HG02623 (cell line): ENCODE measurements at regions not wholly inside any gene's neighbourhood (a gene's known extent, or its start where the extent isn't known, plus 50 kb on each side); places are given as distances from the start of the nearest gene placed in this dataset.
"Not testable (repeated sequence)": the region's sequence is repeated elsewhere in the genome, so short reads cannot be mapped to it uniquely, and the experiment has no call there.

ENCODE experiments used
- ATAC-seq: cut with Tn5 transposase; IDR thresholded peaks from one replicate; pipeline ENCODE4 v1.9.1; 2021; ENCODE audit warnings: moderate library complexity; ENCODE audit not compliant: unreplicated experiment

DNA sequence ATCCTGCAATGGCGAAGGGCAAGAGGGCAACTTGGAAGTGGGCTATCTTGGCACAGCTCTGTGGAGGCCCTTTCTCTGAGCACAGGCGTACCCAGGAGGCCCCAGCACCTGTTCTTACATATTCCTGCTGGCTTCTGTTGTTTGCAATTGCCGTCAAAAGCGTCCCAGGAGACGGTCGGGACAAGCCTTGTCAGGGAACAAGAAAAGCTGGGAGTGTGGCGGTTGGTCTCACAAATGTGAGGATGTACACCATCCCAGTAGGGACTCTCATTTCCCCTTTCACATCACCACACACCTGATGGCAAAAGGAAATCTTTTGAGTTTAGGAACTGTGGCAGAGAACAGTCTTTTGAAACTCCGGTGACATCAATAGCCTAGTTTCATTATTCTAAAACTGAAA lies 94.7 kb upstream of the EFEMP1 start:
- no peak for ATAC-seq

DNA sequence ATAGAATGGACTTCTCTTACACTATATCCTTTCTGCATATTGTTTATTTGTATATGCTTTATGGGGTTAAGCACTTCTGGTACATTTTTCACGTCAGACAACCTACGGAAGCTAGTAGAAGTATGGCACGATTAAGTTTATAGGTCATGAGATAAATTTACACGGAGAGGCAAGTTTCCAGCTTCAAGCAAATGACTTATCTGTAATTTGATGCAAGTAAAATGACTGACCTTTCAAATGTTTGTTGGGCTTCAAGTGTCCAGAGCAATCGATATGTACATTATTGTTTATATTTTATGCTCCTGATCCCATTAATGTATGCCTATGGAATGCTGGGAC lies 97.5 kb upstream of the EFEMP1 start:
- ATAC-seq, result no peak

DNA sequence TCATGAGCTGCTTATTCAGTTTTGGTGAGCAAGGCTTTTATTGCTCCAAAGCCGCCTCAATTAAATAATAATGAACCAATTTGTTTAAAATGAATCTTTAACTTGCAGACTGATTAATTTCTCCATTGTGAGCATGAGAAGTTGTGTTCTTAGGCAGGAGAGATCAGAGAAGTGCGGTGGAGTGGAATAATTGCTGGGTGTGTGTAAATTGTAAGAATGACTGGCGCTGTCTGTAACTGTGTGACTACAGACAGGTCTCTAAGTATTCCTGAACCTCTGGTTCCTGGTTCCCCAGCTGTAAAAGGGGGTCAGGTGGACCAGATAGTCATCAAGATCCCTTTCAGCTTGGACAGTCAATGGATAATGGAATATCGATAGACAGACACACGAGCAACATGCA lies 98.0 kb upstream of the EFEMP1 start:
- ATAC-seq, result no peak

DNA sequence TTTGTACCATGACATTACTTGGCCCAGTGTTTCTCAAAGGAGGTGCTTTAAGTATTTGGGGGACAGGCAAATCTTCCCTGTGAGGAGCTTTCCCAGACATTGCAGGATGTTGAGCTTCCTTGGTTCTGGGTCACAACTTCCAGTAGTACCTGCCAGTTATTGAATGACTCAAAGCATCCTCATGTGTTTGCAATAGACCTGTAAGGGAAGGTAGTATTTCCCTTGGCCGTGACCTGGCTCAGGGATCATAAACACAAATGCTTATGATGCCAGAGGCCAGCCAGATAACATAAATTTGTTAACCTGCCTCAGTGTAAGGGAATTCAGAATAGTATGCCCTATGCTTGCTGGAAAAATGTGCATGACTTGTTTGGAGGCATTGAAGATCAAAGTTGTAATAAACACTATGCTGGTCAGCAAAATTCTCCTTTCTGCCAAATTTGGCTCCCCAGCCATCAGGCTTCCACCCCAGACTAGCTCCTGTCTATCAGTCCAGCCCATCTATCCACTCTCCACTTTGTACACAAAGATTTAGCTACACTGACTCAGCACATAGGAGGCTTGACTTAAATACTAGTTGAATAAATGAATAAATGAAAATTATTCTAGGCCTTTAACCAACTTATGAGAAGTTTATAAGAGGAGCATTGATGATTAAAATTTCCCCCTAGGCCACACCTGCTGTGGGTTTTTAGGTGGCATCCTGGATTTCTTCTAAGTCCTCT lies 102.0 kb upstream of the EFEMP1 start:
- ATAC-seq, result no peak

DNA sequence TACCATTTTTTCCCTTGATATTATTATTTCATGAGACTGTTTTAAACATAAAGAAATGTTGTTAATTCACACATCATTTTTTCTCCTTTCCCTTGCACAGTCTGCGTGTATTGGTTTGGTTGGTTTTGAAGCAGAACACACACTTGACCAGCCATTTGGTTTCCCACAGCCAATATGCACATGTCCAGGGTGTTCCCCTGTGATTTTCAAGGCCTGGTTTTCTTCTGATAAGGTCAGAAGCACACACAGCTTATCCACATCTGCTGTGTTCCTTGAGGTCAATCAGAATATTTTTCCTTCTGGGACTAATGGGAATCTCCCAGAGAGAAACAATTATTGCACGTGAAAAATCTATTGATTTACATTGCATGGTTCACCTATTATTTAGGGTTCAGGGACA lies 103.2 kb upstream of the EFEMP1 start:
- no peak for ATAC-seq

DNA sequence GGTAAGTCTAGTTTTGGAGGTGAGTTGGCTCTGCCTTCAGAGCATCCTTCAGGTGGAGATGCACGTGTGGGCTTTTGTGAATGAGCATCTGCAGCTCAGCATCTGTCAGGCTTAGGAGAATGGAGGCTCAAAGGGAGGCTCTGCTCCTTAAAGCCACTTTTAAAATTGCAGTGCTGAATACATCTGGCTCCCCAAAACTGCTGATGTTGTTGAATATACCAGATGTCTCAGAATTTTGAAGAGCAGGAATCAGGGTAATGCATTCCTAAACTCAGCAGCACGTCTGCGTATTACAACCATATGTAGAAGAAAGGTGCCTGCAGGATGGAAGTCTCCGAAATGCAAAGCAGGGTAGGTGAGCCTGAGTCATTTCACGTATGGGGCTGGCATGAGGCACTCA lies 106.5 kb upstream of the EFEMP1 start:
- ATAC-seq, result no peak

DNA sequence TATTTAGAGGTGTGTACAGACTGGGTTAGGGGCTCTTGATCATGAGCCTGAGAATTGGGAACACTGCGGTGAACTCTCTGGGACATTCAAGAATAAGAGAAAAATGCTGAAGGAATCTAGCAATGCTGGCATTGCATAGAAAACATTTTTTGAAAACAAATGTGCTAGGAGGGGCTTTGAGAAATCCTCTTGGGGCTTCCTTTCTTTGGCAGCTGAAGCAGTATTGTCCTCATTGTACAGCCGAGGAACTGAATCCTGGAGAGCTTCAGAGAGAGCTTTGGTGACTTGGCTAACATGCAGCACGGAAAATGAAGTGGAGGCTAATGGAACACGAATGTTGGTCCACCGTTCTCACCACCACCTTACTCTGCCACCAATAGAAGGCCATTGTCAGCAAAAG lies 107.3 kb upstream of the EFEMP1 start:
- ATAC-seq, result no peak

DNA sequence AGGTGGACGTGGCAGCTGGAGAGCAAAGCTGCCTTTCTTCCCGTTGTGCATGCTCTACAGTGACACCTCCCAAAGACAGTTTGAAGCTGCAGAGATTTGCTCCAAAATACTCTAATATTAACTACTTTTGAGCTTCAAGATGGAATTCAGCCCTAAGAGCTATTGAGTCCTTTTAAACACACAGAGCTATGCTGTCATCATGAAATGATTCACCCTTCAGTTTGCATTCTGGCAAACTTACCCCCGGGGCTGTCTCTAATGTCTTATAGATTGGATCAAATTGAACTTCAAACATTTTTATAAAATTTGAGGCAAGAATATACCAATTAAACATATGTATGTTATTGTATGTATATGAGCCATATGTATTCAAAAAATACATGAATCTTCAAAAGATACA lies 110.7 kb upstream of the EFEMP1 start:
- no peak for ATAC-seq

DNA sequence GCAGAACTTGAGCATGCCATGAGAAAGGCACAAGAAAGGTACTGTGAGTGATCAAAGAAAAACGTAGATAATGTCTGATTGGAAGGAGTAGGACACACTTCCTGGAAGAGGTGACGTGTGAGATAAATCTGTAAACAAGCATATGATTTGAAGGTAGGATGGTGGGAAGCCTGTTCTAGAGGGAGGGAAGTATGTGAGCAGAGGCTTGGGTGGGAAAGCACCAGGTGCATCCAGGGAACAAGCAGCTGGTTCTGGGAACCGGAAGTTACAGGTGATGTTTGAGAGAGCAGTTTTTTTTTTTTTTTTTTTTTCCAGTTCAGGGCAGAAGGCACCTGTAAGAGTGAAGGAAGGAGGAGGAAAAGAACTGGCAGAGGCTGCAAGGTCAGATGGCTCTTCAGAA lies 116.6 kb upstream of the EFEMP1 start:
- no peak for ATAC-seq

DNA sequence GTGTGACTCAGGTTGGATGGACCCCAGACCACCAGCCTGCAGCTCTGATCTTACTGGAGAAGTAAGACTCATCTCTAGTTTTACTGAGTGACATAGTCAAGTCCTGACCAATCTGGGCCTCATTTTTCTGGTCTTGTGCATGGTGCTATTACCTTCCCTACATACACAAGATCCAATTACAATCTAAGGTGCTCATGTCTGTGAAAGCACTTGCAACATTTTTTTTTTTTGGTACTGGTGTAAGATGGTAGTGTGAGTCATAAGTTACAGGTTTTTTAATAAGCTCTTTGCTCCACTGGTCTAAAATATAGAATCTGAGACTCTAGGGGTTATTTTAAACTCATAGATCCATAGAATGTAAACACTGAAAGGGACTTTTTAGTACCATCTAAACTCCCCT lies 117.3 kb upstream of the EFEMP1 start:
- ATAC-seq, result no peak

DNA sequence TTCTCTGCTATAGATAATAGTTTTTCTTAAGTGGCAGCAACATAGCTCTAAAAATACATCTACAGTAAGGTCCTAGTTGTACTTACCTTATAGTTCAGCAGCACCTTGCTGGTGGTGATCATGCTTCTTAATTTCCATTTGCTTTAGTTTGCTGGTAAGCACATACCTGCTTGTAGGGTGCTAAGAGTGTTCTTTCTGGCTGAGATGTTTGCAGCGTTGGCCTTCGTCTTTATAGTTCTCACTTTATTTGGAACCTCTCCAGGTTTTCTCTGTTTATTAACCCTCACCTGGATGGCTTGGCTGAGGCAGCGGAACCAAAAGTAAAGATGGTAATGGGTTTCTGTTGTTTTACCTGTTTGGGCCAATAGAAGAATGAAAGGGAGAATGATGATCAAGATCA lies 123.6 kb upstream of the EFEMP1 start:
- ATAC-seq, result no peak

DNA sequence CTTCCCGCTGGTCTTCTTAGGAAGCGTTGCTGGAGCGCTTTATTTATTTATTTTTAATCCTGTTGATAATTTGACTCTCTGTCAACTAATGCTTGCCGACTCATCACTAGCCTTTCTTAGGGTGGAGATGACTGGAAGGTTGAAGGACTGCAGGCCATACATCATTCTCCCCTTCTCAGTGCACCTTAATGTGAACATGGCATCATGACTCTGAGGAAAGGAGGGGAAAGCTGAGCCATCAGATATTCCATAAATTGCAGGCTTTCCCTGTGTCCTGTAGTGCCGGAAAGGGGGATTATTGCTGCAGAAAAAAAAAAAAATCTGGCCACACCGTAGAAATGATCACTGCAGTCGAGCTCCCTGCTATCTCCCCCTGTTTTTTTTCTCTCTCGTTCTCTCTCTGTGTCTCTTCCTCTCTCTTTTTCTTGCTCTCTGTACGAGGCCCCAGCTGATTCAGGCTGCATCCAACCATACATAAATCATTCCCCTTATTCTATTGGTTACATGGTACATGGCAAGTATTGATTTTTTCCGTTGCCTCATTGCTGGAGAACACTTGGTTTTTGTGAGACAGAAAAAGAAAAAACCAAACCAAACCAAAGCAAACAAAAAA lies 125.8 kb upstream of the EFEMP1 start:
- no peak for ATAC-seq

DNA sequence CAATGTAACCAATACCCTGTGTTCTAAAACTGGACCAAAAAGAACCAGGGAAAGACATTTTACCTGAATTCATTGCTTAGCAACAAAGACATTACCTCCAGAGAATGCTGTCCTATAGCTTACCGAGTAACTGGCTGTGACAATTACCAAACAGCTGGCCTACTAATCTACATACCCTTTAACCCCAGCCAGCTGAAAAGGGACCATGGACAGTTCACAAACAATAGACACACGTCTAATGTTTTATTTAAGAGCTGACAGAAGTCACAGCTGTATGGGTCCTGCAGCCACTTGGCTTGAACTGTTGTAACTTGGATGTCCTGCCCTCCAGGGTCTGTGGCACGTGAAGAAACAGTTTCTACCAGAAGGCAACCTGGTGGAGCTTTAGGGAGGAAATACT lies 130.1 kb upstream of the EFEMP1 start:
- no peak for ATAC-seq

DNA sequence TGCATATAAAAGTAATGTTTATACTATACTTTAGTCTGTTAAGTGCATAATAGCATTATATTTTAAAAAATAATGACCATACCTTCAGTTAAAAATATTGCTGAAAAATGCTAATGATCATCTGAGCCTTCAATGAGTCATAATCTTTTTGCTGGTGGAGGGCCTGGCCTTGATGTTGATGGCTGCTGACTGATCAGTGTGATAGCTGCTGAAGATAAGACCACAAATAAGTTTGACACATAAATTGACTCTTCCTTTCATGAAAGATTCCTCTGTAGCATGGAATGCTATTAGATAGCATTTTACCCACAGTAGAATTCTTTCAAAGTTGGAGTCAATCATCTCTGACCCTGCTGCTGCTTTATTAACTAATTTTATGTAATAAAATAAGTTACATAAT lies 128.4 kb upstream of the CCDC85A start:
- no peak for ATAC-seq

DNA sequence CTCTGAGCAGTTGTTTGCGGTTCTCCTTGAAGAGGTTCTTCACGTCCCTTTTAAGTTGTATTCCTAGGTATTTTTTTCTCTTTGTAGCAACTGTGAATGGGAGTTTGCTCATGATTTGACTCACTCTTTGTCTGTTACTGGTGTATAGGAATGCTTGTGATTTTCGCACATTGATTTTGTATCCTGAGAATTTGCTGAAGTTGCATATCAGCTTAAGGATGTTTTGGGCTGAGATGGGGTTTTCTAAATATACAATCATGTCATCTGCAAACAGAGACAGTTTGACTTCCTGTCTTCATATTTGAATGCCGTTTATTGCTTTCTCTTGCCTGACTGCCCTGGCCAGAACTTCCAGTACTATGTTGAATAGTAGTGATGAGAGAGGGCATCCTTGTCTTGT lies 122.5 kb upstream of the CCDC85A start:
- not testable (repeated sequence) for ATAC-seq

DNA sequence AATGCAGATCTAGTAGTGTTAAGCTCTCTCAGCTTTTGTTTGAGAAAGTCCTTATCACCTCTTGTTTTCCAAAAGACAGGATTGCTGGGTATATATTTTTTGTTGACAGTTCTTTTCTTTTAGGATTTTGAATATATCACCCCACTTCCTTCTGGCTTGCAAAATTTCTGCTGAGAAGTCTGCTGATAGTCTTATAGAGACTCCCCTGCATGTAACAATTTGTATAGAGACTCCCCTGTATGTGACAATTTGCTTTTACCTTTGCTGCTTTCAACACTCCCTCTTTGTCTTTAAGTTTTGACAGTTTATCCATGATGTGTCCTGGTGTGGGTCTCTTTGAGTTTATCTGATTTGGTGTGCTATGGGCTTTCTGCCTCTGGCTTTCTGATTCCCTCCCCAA lies 115.0 kb upstream of the CCDC85A start:
- ATAC-seq, result no peak

DNA sequence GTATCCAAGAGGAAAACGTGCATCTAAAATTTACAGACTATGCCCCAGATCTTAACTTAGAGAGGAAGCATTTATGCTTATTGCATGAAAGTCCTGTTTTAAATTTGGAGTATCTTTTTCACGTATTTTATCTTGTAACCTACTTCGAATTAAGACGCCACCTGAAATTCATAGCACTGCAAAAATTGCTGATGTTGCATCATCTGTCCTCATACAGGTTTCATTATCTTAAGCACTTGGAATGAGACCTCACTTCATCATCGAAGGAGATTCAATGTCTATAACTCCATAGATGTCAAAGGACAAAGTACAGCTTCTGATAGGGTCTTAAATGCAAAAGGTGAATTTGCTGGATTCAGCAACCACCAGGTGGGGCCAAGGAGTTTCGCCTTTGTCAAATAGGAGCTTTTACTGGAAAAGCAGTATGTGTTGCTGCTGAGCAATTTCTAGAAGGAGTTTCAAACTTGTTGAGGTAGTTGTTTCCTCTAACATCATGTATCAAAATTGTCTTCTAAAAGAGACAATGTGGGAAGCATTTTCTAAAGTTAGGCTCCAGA lies 106.4 kb upstream of the CCDC85A start:
- ATAC-seq, result no peak

DNA sequence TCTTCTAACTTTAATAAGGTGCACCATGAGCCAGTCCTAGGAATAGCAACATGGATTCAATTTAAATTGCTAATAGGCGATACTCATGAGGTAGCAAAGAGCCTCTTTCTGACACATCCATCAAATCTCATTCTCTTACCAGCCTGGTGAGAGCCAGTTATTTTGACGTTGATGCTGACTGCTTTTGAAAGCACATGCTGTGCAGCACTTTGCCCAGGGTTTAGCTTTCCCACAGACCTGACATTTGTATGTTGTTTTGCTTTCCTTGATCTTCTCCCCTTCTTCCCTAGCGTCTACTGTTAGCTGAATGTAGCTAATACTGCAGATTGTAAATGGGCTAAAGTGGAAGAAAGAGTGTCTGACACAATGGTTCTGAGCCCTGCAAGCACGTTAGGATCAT lies 101.1 kb upstream of the CCDC85A start:
- ATAC-seq, result no peak

DNA sequence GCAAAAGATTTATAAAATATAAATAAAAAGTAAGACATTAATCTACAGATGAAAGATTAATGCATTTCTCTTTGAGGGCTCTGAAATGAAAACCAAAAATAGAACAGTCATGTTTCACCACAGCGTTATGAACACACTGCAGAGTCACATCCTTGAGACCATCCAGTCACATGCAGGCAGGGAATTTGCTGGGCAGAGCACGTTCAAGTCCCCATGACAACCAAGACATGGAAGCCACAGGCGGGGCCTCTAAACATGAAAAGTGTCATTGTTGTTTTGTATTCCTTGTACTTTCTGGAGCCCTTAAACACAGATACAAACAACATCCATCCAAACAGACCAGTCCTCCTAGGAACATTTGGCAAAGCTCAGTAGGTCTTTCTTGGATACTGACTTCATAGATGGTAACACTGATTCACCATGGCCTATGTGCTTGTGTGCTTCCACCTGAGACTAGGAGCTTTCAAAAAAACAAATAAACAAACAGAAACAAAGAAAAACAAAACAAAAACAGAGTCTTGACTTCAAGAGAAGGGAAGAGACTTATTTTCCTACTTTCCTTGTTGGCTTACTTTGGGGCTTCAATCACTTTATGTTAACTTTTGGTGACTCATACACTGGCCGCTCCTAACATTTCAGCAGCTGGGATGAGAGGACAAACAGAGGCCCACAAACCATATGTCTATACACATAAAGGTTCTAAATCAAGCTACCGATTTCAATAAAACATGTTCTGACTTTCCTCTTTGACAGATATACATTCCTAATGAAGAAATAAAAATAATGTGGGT lies 99.5 kb upstream of the CCDC85A start:
- ATAC-seq, result no peak

DNA sequence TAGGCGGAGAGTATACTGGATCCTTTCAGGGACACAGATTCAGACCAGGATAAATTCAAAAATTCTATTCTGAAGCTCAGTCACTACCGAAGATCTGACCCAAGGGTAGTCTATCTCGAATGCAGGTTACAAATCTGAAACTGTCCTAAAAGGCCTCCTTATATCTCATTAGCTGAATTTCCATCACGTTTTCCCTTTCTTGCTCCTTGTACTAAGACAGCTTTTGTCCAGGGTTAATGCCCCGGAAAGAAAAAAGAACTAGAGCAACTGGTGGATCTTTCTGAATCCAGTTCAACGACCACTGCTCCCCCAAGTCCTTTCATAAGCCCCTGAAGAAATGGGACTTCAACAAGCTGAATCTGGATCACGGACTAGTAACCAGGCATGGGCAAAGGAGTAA lies 97.5 kb upstream of the CCDC85A start:
- ATAC-seq, result no peak

DNA sequence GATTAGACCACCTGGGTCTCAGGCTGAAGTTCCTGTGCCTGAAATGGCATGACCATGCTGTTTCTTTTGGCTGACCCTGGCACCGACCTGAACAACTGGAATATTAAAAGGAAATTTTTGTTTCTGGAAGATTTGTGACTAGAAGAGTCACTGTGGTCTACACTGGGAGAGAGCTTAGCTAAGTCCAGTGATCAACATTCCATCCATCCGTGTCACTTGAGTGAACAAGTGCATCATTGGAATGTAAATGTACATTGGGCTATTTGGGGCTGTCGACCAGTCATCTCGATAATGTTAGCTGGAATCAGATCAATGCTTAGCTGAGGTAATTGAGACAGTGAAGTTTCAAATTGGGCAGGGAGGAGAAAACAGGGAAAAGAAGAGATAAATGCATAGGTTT lies 95.4 kb upstream of the CCDC85A start:
- ATAC-seq, result no peak

DNA sequence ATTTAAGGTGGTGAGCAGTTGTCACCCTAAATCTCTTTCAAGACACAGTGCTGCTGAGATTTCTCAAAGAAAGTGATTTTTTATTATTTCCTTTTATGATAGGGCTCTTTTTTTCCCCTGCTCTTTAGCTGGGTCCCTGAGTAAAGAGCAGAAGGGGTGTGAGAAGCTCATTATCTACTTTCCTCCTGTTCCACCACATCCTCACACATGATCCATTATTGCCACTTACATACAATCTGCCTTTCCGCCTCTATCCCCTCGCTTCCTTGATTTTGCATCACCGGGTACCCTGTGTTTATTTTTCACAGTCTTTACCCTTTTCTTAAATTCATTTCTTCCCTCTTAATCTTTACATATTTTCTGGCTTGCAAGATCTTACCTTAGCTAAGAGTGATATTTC lies 93.9 kb upstream of the CCDC85A start:
- no peak for ATAC-seq
